Fibroblast of skin of abdomen (primary cell): ENCODE measurements at regions not wholly inside any gene's neighbourhood (a gene's known extent, or its start where the extent isn't known, plus 50 kb on each side); places are given as distances from the start of the nearest gene placed in this dataset.

Source experiments
- DNase-seq: peaks from one replicate; pipeline ENCODE4 v3.0.0-alpha.2; 2013

- no peak for DNase-seq
Observed at GRCh38 chr1:83813576-83813975, 185.4 kb downstream of the TTLL7 start.

- DNase-seq = no peak
Observed at GRCh38 chr1:83810144-83810543, 188.8 kb downstream of the TTLL7 start.

- DNase-seq = no peak
Observed at GRCh38 chr1:83808536-83808935, 190.4 kb downstream of the TTLL7 start.

- DNase-seq = no peak
Observed at GRCh38 chr1:83807821-83808220, 191.1 kb downstream of the TTLL7 start.

- peak; percentile 53 for DNase-seq
Observed at GRCh38 chr1:83807231-83807630, 191.7 kb downstream of the TTLL7 start.

- DNase-seq = no peak
Observed at GRCh38 chr1:83805921-83806320, 193.0 kb downstream of the TTLL7 start.

- no peak for DNase-seq
Observed at GRCh38 chr1:83802460-83803152, 196.3 kb downstream of the TTLL7 start.

GRCh38 chr1:83802023-83802422, 196.9 kb downstream of the TTLL7 start:
- no peak for DNase-seq

- peak; percentile 19 for DNase-seq
Observed at GRCh38 chr1:83800066-83800465, 198.9 kb downstream of the TTLL7 start.

GRCh38 chr1:83799594-83799993, 199.3 kb downstream of the TTLL7 start:
- DNase-seq = peak; percentile 75

- no peak for DNase-seq
Observed at GRCh38 chr1:83798965-83799364, 200.0 kb downstream of the TTLL7 start.

GRCh38 chr1:83796409-83796808, 202.5 kb downstream of the TTLL7 start:
- peak; percentile 89 for DNase-seq

GRCh38 chr1:83794384-83794783, 204.5 kb downstream of the TTLL7 start:
- DNase-seq = no peak

- DNase-seq = peak; percentile 79
Observed at GRCh38 chr1:83791821-83792437, 207.0 kb downstream of the TTLL7 start.

GRCh38 chr1:83790446-83790845, 208.5 kb downstream of the TTLL7 start:
- peak; percentile 69 for DNase-seq

GRCh38 chr1:83787246-83787998, 211.5 kb downstream of the TTLL7 start:
- DNase-seq = no peak

- DNase-seq = no peak
Observed at GRCh38 chr1:83781667-83782066, 217.3 kb downstream of the TTLL7 start.

GRCh38 chr1:83779565-83779964, 219.4 kb downstream of the TTLL7 start:
- no peak for DNase-seq

GRCh38 chr1:83777758-83778101, 221.2 kb downstream of the TTLL7 start:
- no peak for DNase-seq

GRCh38 chr1:83776913-83777757, 221.8 kb downstream of the TTLL7 start:
- no peak for DNase-seq

- DNase-seq = no peak
Observed at GRCh38 chr1:83775977-83776603, 222.8 kb downstream of the TTLL7 start.

- no peak for DNase-seq
Observed at GRCh38 chr1:83773059-83773458, 225.9 kb downstream of the TTLL7 start.

GRCh38 chr1:83770319-83770661, 228.6 kb downstream of the TTLL7 start:
- no peak for DNase-seq
